ENCODE measurements at regions not wholly inside any gene's neighbourhood (a gene's known extent, or its start where the extent isn't known, plus 50 kb on each side); places are given as distances from the start of the nearest gene placed in this dataset.
A peak's percentile ranks its signal among the peaks of the same experiment; 100 is the strongest.

GRCh38 chr12:124456652-124457152 is 110.7 kb downstream of the NCOR2 start:
- DNase-seq: peak in 1 of 4 experiments; percentile 18

- DNase-seq: no peak
Measured at GRCh38 chr12:124456133-124456651, 111.2 kb downstream of the NCOR2 start.

DNA sequence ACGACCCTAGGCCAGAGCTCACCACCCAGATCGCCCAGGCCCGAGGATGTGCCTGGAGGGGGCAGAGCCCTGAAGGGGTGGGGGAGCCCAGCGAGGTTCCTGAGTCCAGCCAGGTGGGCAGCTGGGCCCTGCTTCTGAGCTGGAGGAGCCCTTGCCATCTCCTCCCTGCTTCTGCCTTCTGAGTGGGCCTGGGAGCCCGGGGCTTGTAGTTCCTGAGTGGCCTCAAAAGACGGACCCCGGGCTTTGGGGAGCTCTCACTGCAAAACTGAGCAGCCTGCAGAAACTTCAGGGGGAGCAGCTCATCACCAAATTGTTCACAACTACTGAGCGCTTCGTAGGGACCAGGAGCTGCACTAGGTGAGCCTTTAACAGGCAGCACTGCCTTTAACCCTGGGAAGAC is 112.1 kb downstream of the NCOR2 start:
- DNase-seq: no peak

GRCh38 chr12:124454735-124455134 is 112.7 kb downstream of the NCOR2 start:
- DNase-seq: no peak

- no peak for DNase-seq
Measured at GRCh38 chr12:124454352-124454725, 113.1 kb downstream of the NCOR2 start.

DNA sequence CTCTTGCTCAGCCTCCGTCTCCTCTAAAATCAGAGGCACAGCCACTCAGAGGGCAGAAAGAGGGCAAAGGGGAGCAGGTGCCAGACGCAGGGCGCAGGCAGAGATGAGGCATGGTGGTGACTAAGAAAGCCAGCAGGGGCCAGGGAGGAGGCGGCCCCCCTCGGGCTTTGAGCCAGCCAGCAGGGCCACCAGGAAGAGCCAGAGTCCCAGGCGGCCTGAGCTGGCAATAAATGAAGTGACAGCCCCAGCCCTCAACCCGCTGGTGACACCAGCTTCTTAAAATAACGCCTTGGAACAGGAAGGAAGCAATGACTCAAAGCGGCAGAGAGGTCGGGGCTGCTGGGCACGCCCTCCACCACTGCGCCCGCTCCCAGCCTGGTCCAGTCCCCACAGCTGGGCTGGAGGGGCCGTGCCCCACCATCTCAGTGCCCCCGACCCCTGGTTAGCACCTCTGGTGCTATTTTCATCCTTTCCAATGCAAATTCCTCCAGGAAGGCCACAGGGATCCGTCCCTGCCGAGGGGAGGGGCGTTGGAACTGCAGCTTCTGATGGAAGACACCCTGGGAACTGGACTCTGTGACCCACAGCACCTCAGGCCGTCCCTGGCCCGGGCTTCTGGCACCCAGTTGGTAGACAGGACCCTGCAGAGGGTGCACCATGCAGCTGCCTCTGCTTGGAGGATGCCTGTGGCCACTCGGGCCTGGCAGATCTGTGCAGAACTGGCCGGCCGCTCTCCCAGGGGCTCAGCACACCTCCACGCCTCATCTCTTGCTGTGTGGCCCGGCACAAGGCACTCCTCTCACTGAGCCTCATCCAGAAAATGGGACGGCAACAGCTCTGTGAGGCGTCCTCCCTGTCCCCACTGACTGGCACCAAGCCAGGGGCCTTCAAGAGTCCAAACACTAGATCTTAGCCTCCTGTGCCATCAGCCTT is 113.7 kb downstream of the NCOR2 start:
- peak; percentile 25 to 57 (median 42) for DNase-seq

GRCh38 chr12:124452576-124453331 is 114.7 kb downstream of the NCOR2 start:
- no peak for DNase-seq

- DNase-seq: no peak
Measured at GRCh38 chr12:124451637-124452243, 115.7 kb downstream of the NCOR2 start.

DNA sequence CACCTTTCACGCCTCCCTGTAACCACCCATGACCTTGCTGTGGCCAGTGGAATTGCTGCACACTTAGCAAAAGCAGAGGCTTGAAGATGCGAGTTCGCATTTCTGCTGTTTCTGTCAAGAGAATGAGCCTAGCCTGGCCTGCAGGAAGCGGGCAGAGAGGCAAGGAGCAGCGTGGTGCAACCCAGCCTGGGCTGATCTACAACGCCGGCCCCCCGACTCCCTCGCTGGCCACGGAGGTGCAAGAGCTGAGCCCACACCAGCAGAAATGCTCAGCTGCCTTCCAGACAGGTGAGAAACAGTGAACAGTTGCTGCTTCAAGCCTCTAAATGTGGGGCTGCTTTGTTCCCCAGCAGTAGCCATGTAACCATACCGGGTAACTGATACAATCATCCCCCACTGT is 116.4 kb downstream of the NCOR2 start:
- DNase-seq: no peak

GRCh38 chr12:124450376-124450750 is 117.0 kb downstream of the NCOR2 start:
- DNase-seq: no peak

DNA sequence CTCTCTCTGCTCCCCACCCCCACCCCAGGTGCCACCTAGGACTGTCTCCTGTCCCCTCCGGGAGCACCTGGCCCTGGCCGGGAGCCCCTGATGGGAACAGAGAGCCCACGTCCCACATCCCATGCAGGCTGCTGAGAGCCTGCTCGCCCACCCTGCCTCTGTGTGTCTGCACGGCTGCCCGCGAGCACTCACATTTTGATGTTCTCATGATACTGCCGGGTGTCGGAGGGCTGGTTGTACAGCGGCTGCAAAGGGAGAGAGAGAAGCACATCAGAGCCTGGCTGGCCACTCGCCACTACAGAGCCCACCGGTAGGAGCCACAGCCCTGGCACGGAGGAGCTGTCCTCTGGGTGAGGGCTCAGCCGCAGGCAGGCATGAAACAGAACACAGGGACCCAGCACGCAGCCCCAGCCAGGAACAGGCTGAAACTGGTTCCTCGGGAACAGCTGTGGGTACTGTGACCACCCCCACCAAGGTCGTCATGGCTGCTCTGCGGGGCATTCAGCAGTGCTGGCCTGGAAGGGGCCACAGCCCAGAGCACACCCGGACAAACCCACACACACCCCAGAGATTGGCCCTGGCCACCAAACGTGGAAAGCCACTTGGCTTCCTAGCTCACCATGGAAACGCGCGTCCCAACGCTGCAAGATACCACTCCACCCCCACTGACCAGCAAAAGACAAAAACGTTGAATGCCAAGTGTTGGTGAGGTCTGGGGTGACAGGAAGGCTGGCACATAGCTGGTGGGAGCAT is 117.6 kb downstream of the NCOR2 start:
- DNase-seq: no peak

GRCh38 chr12:124448955-124449622 is 118.3 kb downstream of the NCOR2 start:
- no peak for DNase-seq

GRCh38 chr12:124448241-124448954 is 119.0 kb downstream of the NCOR2 start:
- DNase-seq: no peak

DNA sequence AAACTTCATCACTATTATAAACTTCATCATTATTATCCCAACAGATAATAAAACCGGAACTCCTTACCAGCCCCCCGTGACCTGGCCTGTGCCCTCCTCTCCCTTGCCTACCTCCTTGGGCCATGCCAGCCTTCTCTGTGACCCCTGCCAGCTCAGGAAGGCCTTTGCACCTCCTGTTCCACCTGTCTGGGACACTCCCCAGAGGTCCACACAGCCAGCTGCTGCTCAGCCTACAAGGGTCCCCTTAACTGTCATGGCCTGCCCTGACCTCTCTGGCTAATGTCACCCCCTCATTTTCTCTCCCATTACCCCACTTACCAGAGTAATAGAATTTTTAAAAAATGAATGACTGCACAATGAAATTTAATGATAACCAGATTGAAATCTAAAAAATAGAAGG is 121.0 kb downstream of the NCOR2 start:
- DNase-seq: no peak

- no peak for DNase-seq
Measured at GRCh38 chr12:124445826-124446225, 121.6 kb downstream of the NCOR2 start.

DNA sequence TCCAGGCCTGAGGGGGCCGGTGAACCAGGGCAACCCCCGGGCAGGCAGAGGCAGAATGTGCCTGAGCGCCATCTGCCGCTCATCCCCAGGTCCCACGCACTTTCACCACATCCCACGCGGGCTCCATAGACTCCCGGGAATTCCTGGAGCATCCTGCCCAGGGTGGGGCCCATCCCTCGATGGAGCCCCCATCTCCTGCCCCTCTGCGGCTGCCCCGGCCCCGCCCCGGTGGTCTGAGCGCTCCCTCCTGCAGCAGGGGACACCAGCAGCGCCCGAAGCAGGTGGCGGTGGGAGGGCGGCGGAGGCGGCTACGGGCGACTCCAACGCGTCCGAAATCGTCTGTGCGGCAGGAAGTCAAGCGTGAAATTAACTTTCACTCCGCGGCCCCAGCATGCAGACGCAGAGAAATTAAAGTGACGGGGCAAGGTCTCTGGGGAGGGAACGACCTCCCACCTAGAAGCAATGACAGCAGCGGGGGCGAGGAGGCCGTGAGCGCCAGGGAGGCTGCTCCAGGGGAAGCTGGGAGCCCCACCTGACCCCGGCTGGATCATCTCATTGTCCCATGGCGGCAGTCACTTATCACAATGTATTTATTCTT is 122.2 kb downstream of the NCOR2 start:
- DNase-seq: no peak

DNA sequence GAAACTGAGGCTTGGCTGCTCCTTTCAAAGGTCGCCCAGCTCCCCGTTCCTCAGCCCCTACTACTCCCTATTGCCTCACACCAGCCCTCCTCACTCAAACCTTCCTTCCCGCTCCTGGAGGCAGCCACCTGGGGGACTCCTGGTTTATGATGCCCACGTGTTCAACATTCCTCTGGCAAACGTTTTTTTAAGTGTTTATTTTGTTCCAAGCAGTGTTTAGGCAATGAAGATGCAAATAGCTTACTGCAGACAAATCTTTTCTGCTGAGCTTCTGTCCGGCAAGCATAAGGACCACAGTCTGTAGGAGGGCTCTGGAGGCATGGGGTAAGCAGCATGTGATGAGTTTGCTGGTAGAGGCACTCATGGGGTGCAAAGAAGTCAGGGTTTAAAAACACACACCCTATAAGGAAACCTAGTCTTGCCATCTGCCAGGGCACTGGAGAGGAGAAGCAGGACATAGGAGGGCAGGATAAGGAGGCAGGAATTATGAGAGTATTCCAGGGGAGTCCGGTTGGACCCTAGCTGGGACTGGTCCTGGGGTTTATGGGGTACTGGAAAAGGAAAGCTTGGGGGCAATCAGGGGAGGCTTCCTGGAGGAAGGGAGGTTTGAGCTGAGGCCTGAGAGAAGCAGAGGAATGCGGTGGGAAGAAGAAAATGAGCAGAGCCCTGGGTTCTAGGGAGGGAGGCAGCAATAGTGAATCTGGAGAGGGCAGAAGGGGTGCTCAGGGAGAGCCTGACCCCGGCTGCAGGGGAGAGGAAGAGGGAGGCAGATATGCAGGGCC is 123.3 kb downstream of the NCOR2 start:
- DNase-seq: no peak

DNA sequence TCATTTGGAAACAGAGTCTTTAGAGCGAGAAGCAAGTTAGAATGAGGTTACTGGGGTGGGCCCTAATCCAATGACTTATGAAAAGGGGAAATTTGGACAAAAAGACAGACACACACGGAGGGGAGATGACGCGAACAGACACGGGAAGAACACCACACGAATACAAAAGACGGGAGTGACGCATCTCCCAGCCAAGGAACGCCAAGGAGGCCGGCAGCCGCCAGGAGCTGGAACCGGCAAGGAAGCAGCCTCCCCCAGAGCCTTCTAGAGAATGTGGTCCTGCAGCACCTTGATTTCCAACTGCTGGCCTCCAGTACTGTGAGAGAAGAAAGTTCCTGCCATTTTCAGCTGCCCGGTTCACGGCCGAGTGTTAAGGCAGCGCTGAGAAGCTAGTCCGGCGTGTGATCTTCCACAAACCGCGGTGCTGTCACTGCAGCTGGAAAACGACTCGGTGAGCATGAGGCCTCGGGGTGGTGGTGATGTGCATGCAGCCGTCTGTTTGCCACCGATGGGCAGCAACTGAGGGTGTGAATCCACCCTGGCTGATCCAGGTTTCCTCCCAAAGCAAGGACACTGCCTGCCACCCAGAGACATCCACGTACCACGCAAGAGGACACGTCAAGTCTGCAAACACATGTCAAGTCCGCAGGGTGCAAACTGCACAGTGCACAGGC is 124.5 kb downstream of the NCOR2 start:
- no peak for DNase-seq

- DNase-seq: no peak
Measured at GRCh38 chr12:124442281-124442680, 125.1 kb downstream of the NCOR2 start.

Data from activated naive CD4-positive, alpha-beta T cell (primary cell).